OCI-LY7 (cell line): ENCODE measurements at regions not wholly inside any gene's neighbourhood (a gene's known extent, or its start where the extent isn't known, plus 50 kb on each side); places are given as distances from the start of the nearest gene placed in this dataset.

ENCODE experiments used
- BruUV-seq: library from RNA; stranded (reverse); fragments of 400-500 nt; replicated peaks from 2 replicates; lab custom pipeline; 2021; lab: Mats Ljungman, UMichigan
- CTCF ChIA-PET: fragments of 300-600 bp; sonication (Branson Sonifier 250); formaldehyde crosslinking; loops from one replicate; lab custom pipeline; 2022; ENCODE audit warnings: antibody characterized with exemption; ENCODE audit not compliant: unreplicated experiment; lab: Charles Lee
- POLR2A ChIA-PET: fragments of 300-600 bp; sonication (Branson Sonifier 250); formaldehyde crosslinking; loops from one replicate; lab custom pipeline; 2022; ENCODE audit warnings: antibody characterized with exemption; lab: Charles Lee
- DNase-seq: peaks from one replicate; pipeline ENCODE4 v3.0.0-alpha.2; 2015; ENCODE audit warnings: low spot score
- H2AFZ ChIP-seq: fragments of 200-600 bp; sonication (generic), shearing (Covaris generic); 2 replicates; pipeline ENCODE4 v1.6.1; 2014; ENCODE audit warnings: mild to moderate bottlenecking, antibody characterized with exemption, low read length, moderate library complexity
- H3K27ac ChIP-seq: fragments of 200-600 bp; sonication (generic); 2 replicates; pipeline ENCODE4 v1.5.1; 2014; ENCODE audit warnings: mixed run types, low read depth, mild to moderate bottlenecking, moderate library complexity, low read length, inconsistent platforms; ENCODE audit not compliant: poor library complexity, severe bottlenecking
- H3K36me3 ChIP-seq: fragments of 200-600 bp; sonication (generic); 2 replicates; pipeline ENCODE4 v1.6.1; 2014; ENCODE audit warnings: mild to moderate bottlenecking, antibody characterized with exemption, low read length, moderate library complexity, mixed read lengths; ENCODE audit not compliant: insufficient read depth
- H3K4me1 ChIP-seq: fragments of 200-600 bp; sonication (generic); 2 replicates; pipeline ENCODE4 v1.5.1; 2014; ENCODE audit warnings: mild to moderate bottlenecking, low read length; ENCODE audit not compliant: insufficient read depth, poor library complexity, severe bottlenecking
- H3K4me2 ChIP-seq: fragments of 200-600 bp; sonication (generic); 2 replicates; pipeline ENCODE4 v1.6.1; 2014; ENCODE audit warnings: mild to moderate bottlenecking, low read length
- H3K4me3 ChIP-seq: fragments of 200-600 bp; sonication (generic); 2 replicates; pipeline ENCODE4 v1.5.1; 2014; ENCODE audit warnings: mild to moderate bottlenecking, low read depth, low read length; ENCODE audit not compliant: poor library complexity, severe bottlenecking
- H3K79me2 ChIP-seq: fragments of 200-600 bp; sonication (generic); 2 replicates; pipeline ENCODE4 v1.6.1; 2016; ENCODE audit warnings: low read depth, mild to moderate bottlenecking, low read length, moderate library complexity, mixed read lengths; ENCODE audit not compliant: insufficient read depth
- H3K9me2 ChIP-seq: fragments of 200-600 bp; sonication (generic); 2 replicates; pipeline ENCODE4 v1.6.1; 2016; ENCODE audit warnings: mild to moderate bottlenecking, low read length, mixed read lengths; ENCODE audit not compliant: insufficient read depth
- H3K9me3 ChIP-seq: fragments of 200-600 bp; sonication (generic); 2 replicates; pipeline ENCODE4 v1.6.1; 2014; ENCODE audit warnings: mild to moderate bottlenecking, mixed run types, low read length, mixed read lengths
- H4K20me1 ChIP-seq: fragments of 200-600 bp; sonication (generic); 2 replicates; pipeline ENCODE4 v1.6.1; 2014; ENCODE audit warnings: mild to moderate bottlenecking, antibody characterized with exemption, low read length, moderate library complexity, mixed read lengths; ENCODE audit not compliant: insufficient read depth
- EZH2phosphoT487 ChIP-seq: fragments of 200-600 bp; sonication (generic); IDR thresholded peaks from 2 replicates; pipeline ENCODE4 v1.6.1; 2018; ENCODE audit warnings: low read depth, borderline replicate concordance, mild to moderate bottlenecking, mixed run types, antibody characterized with exemption, low read length, moderate library complexity, mixed read lengths
- intact Hi-C: fragments of 100-400 bp; cut with micrococcal nuclease; formaldehyde crosslinking; loops from one replicate; pipeline ENCODE4 v1.10.0; 2022; ENCODE audit not compliant: unreplicated experiment
- TF ChIP-seq, protein P1 (sequence below): fragments of 200-600 bp; sonication (generic); conservative IDR thresholded peaks from 2 replicates; pipeline ENCODE4 v1.5.1; 2014; ENCODE audit warnings: mild to moderate bottlenecking, antibody characterized with exemption, low read length, moderate library complexity, mixed read lengths

DNA sequence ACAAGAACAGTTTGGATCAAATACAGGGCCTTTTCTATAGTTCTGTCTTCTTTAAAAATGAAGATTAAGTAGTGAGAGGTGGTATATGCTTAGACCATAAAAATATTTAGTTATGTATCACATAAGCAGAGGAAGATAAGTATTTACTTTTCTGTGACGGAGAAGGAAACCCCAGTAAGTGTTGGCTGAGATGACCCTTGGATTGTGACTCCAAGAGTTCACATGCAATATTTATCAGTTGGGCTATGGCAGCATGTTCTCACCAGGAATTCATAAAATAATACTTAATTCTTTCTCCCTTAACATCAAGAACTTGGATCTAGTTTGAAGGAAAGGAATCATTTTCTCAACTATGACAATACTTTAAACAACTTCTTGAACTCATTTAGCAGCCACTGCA lies 98.4 kb upstream of the TBX18 start:
- Histone ChIP-seq H3K4me2 (no peak overlapping the region), H3K9me3 (no peaks in the 10 kb centered on the region), H2AFZ (no peak overlapping the region), H3K36me3 (no peaks in the 10 kb centered on the region), H3K4me3 (no peak overlapping the region), H3K27ac (no peak overlapping the region), H3K9me2 (no peaks in the 10 kb centered on the region), H3K4me1 (no peaks in the 10 kb centered on the region), H4K20me1 (no peaks in the 10 kb centered on the region), H3K79me2 (no peaks in the 10 kb centered on the region)
- intact Hi-C loops: no loop called here
- no peak for TF ChIP-seq EZH2phosphoT487
- TF ChIP-seq, protein P1, sequence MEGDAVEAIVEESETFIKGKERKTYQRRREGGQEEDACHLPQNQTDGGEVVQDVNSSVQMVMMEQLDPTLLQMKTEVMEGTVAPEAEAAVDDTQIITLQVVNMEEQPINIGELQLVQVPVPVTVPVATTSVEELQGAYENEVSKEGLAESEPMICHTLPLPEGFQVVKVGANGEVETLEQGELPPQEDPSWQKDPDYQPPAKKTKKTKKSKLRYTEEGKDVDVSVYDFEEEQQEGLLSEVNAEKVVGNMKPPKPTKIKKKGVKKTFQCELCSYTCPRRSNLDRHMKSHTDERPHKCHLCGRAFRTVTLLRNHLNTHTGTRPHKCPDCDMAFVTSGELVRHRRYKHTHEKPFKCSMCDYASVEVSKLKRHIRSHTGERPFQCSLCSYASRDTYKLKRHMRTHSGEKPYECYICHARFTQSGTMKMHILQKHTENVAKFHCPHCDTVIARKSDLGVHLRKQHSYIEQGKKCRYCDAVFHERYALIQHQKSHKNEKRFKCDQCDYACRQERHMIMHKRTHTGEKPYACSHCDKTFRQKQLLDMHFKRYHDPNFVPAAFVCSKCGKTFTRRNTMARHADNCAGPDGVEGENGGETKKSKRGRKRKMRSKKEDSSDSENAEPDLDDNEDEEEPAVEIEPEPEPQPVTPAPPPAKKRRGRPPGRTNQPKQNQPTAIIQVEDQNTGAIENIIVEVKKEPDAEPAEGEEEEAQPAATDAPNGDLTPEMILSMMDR: no peak
- ChIA-PET POLR2A (interaction anchor here (0.7 kb wide), 1 partner anchor 24 kb away, joined by 4 read pairs; no protein-coding TSS in a partner anchor), CTCF (no interaction called here)
- no TSS peak for BruUV-seq
- DNase-seq: no peak

DNA sequence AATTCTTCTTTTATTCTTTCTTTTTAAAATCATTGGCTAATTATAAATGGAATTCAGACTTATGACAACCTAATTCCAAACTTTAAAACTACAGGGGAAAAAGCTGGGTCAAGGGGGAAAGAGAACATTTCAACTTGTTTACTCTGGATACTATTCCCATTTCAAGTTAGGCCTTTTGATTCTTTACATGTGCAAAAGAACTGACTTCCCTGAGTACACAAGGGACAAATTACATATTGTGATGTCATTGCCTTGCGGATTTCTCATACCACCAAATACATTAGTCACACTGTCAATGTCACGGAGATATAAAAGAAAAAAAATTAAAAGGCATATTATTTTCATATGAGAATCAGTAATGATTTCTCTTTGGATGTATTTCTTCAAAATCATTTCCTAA lies 96.5 kb upstream of the TBX18 start:
- no TSS peak for BruUV-seq
- DNase-seq: no peak
- ChIA-PET POLR2A (no interaction called here), CTCF (no interaction called here)
- no peaks in the 10 kb centered on the region for H4K20me1 ChIP-seq
- H3K79me2 ChIP-seq: no peaks in the 10 kb centered on the region
- H3K4me2 ChIP-seq: no peak overlapping the region
- H3K4me3 ChIP-seq: no peak overlapping the region
- no peaks in the 10 kb centered on the region for H3K9me3 ChIP-seq
- no peaks in the 10 kb centered on the region for H3K9me2 ChIP-seq
- no peak for TF ChIP-seq EZH2phosphoT487
- TF ChIP-seq, protein P1: no peak
- H3K27ac ChIP-seq: no peak overlapping the region
- intact Hi-C loops: no loop called here
- no peaks in the 10 kb centered on the region for H3K36me3 ChIP-seq
- H2AFZ ChIP-seq: no peak overlapping the region
- no peaks in the 10 kb centered on the region for H3K4me1 ChIP-seq

DNA sequence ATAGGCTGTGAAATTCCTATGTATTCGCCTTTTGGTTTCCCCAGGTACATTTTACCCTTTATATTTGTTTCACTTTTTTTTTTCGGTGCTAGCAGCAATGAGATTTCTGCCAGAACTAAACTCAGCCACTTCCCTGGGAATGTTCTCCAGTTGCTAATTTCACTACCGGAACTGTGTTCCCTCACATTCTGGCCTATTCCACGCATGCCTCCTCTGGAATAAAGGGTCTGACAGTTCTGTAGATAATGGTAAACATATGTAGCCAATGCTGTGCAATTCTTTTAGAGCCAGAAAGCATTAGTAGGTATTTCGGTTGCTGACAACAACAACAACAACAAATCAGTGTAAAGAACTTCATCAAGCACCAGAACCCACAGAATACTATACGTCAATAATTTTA lies 96.1 kb upstream of the TBX18 start:
- no peak for DNase-seq
- TF ChIP-seq, protein P1: no peak
- no peak for TF ChIP-seq EZH2phosphoT487
- CTCF ChIA-PET: no interaction called here
- H3K27ac ChIP-seq: no peak overlapping the region
- POLR2A ChIA-PET: no interaction called here
- H3K9me3 ChIP-seq: no peaks in the 10 kb centered on the region
- no peaks in the 10 kb centered on the region for H4K20me1 ChIP-seq
- no peaks in the 10 kb centered on the region for H3K79me2 ChIP-seq
- no peak overlapping the region for H3K4me2 ChIP-seq
- BruUV-seq: no TSS peak
- H2AFZ ChIP-seq: no peak overlapping the region
- no peaks in the 10 kb centered on the region for H3K4me1 ChIP-seq
- intact Hi-C loops: no loop called here
- no peaks in the 10 kb centered on the region for H3K36me3 ChIP-seq
- H3K9me2 ChIP-seq: no peaks in the 10 kb centered on the region
- H3K4me3 ChIP-seq: no peak overlapping the region
